ENCODE measurements at regions not wholly inside any gene's neighbourhood (a gene's known extent, or its start where the extent isn't known, plus 50 kb on each side); places are given as distances from the start of the nearest gene placed in this dataset.

DNA sequence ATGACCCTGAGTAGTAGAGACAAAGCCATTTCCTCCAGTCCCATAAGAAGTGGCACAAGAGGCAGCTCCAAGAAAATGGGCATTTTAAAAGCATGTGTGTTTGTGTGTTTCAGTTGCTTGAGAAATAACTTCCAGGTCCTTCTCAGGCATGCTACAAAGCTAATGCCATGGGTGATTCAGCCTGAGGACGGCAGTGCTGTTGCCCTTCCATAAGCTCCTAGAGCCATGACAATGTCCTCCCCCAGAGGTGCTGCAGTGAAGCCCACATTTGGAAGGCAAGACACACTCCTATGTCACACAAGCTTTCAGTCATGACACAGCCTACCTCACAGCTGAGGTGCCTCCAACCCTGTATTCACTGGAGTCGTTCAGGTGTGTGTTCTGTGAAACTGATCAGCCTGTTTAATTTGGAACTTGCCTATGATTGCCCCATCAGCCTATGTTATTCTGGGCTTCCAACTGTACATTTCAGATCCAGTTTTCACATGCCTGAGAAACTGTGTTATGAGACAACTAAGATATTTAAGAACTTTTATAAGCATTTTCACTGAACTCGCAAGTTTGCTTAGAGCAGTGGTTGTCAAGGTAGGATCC lies 213.6 kb downstream of the FOXO1 start:
- intact Hi-C loops (cut with micrococcal nuclease) = no loop called here
- no peaks in the 10 kb centered on the region for H3K4me1 ChIP-seq (replicated peaks in 1 of 2; ENCODE audit: control insufficient read depth in 2 of 2, insufficient read depth in 2 of 2, low read length in 2 of 2)
- no peak for ATAC-seq
- TF ChIP-seq CEBPB (tag; IDR thresholded peaks at IDR 0.05) (no peak), CUX1 (CRISPR knock-in tag; IDR thresholded peaks at IDR 0.05) (no peak), ZFPM2 (CRISPR knock-in tag; IDR thresholded peaks at IDR 0.05) (no peak), CREM (IDR thresholded peaks at IDR 0.05; ENCODE audit: low read depth) (no peak), XRCC5 (IDR thresholded peaks at IDR 0.05; ENCODE audit: low read depth, low read length) (no peak), STAT5B (CRISPR knock-in tag; IDR thresholded peaks at IDR 0.05) (no peak)
- TF ChIP-seq, protein P1, sequence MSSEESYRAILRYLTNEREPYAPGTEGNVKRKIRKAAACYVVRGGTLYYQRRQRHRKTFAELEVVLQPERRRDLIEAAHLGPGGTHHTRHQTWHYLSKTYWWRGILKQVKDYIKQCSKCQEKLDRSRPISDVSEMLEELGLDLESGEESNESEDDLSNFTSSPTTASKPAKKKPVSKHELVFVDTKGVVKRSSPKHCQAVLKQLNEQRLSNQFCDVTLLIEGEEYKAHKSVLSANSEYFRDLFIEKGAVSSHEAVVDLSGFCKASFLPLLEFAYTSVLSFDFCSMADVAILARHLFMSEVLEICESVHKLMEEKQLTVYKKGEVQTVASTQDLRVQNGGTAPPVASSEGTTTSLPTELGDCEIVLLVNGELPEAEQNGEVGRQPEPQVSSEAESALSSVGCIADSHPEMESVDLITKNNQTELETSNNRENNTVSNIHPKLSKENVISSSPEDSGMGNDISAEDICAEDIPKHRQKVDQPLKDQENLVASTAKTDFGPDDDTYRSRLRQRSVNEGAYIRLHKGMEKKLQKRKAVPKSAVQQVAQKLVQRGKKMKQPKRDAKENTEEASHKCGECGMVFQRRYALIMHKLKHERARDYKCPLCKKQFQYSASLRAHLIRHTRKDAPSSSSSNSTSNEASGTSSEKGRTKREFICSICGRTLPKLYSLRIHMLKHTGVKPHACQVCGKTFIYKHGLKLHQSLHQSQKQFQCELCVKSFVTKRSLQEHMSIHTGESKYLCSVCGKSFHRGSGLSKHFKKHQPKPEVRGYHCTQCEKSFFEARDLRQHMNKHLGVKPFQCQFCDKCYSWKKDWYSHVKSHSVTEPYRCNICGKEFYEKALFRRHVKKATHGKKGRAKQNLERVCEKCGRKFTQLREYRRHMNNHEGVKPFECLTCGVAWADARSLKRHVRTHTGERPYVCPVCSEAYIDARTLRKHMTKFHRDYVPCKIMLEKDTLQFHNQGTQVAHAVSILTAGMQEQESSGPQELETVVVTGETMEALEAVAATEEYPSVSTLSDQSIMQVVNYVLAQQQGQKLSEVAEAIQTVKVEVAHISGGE (CRISPR knock-in tag; IDR thresholded peaks at IDR 0.05) = no peak
- CTCF ChIA-PET (ENCODE audit: low intra/inter-chr PET ratio) = no interaction called here
- H3K4me3 ChIP-seq = no peak overlapping the region
- no peak for FAIRE-seq
- POLR2A ChIA-PET = no interaction called here
- no peaks in the 10 kb centered on the region for H3K79me2 ChIP-seq (ENCODE audit: control insufficient read depth, insufficient read depth, low read length)
- BruUV-seq (replicated peaks) = no TSS peak
- 0% methylated on average over 3 of the region's 3 CpGs for whole genome bisulfite sequencing (ENCODE audit: insufficient coverage, low coverage, missing lambda C conversion rate)
- no peaks in the 10 kb centered on the region for H3K9me1 ChIP-seq (ENCODE audit: control insufficient read depth, insufficient read depth, low read length)
- DNase-seq (ENCODE audit: extremely low read depth in 1 of 4, low spot score in 3 of 4) = no peak
- no peaks in the 10 kb centered on the region for H3K27me3 ChIP-seq (ENCODE audit: control insufficient read depth in 2 of 2, insufficient read depth in 2 of 2, low read length in 2 of 2)
- no peaks in the 10 kb centered on the region for H4K20me1 ChIP-seq (replicated peaks; ENCODE audit: control insufficient read depth, insufficient read depth, low read length)
- no peak overlapping the region for H3K9ac ChIP-seq (ENCODE audit: insufficient read depth in 1 of 2, low read depth in 2 of 2, low read length in 2 of 2)
- in situ Hi-C loops (cut with MboI) = no loop called here
- no peaks in the 10 kb centered on the region for H3K36me3 ChIP-seq (ENCODE audit: control insufficient read depth, insufficient read depth, low read length)
- no peaks in the 10 kb centered on the region for H3K9me3 ChIP-seq (replicated peaks; ENCODE audit: control insufficient read depth, insufficient read depth, low read depth, low read length)
- H2AFZ ChIP-seq (ENCODE audit: low read depth, low read length) = no peak overlapping the region
- H3K27ac ChIP-seq (ENCODE audit: extremely low read depth, low read depth, low read length) = no peak overlapping the region
- no peak overlapping the region for H3K4me2 ChIP-seq (ENCODE audit: insufficient read depth, low read length)
